ENCODE measurements at regions not wholly inside any gene's neighbourhood (a gene's known extent, or its start where the extent isn't known, plus 50 kb on each side); places are given as distances from the start of the nearest gene placed in this dataset.
A peak's percentile ranks its signal among the peaks of the same experiment; 100 is the strongest.
"Not testable (repeated sequence)": the region's sequence is repeated elsewhere in the genome, so short reads cannot be mapped to it uniquely, and the experiment has no call there.

DNA sequence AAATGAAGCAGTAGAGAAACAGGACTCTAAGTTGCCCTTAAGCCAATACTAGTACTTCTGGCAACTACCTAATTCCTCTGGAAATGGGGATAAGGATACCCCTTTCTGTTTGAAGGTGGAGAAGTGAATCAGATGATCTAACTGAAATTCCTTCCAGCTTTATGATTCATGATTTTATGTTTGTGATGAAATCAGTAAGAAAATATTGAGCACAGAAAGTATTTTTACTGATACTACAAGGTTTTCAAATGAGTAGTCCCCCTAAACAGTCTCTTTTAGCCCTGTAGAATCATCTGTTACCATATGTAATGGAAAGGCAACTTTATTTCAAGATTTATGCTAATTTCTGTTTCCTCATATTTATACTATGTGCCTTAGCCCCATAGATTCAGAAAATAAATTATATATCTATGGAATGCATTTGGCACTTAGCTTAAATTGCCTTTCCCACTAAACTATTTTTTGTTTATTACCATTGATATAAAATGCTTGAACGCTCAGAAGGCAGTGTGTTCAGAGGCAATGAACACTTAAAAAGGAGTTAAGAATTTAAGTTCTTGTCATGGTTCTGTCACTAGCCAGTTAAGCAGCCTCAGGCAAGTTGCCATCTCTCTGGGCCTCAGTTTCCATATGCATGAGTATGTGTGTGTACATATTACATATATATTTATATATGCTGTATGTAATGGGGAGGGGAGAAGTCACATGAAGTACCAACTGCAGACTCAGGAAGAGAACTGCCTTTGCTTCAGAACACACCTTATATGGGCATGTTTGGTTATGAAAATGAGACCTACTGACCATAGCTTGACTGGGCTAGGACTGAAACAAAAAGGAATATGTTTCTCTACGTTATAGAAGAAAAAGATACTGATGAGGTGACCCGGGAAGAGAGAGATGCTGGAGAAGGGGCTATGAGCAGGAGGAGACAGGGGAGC, 97.7 kb downstream of the CDC42EP3 start:
- no peak for DNase-seq

DNA sequence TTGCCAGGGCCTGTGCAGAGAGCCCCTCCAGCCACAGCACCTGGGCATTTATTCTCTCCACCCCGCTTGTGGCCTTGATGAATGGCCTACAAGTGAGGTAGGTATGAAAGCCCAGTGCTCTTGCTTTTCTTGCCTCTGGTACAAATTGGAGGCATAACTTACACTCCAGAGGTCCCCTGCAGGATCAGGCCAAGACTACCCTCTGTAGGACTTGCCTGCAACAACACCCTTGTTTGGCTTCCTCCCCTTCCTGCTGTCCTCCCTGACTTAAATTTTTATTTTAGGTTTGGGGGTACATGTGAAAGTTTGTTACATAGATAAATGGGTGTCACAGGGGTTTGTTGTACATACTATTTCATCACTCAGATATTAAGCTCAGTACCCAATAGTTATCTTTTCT, 95.7 kb downstream of the CDC42EP3 start:
- no peak for DNase-seq

- not testable (repeated sequence) for DNase-seq
Measured at GRCh38 chr2:37576194-37576593, 95.2 kb downstream of the CDC42EP3 start.

DNA sequence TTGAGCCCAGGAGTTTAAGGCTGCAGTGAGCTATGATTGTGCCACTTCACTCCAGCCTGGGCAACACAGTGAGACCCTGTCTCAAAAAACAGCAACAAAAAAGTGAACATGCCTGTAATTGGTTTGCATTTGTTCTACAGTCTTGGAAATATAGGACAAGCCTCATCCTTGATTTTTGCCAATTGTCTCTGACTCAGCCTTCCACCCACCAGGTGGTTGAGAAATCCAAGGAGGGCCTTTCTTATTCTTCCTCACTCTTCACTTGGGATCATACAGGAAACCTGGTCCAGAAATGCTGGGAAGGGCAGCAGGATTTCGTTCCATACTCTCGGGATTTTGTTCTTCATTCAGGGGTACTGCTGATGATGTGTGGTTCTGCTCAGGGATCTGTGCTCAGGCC, 94.6 kb downstream of the CDC42EP3 start:
- DNase-seq: no peak

DNA sequence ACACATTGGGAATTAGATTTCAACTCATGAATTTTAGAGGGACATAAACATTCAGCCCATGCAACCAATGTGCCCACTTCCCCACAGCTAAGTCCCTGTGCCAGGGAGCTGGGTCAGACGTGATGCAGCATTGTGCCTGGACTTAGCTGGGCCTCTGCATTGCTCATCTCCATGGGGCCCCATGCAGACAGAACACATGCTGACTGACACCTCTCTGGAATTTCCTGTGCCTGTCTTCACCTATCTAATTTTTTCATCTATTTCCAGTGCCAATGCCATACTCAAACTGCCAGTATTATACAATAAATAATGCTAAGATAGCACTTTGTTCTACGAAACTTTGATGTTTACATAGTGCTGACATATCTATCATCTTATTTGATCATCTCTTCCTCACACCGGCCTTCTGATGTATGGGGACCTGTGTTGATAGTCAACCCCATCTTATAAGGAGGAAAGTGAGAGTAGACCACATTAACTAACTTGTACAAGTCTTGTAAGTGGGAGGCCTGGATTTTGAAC, 92.2 kb downstream of the CDC42EP3 start:
- DNase-seq: no peak

DNA sequence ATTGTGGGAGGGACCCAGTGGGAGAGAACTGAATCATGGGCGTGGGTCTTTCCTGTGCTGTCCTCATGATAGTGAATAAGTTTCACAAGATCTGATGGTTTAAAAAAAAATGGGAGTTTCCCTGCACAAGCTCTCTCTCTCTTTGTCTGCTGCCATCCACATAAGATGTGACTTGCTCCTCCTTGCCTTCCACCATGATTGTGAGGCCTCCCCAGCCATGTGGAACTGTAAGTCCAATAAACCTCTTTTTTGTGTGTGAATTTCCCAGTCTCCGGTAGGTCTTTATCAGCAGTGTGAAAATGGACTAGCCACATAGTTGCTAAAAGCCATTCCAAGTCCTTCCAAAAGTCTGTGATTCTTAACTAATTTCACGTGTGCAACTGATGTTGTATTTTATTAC, 91.5 kb downstream of the CDC42EP3 start:
- not testable (repeated sequence) for DNase-seq

DNA sequence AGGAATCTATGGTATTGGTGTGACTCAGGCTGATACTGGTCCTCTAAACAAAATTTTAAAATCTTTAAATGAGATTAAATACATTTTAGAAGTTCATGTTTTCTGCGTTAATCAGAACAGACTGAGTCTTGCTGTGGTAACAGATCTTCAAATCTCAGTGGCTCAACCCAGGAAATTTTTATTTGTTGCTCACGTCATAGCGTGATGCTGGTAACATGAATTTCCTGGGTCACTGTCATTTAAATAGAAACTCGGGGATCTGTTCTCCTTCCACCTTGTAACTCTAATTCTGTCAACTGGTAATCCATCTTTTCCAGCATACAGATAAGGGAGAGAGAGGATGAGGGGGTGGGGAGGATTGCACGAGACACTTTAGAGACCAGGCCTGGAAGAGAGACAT, 90.0 kb downstream of the CDC42EP3 start:
- no peak for DNase-seq

DNA sequence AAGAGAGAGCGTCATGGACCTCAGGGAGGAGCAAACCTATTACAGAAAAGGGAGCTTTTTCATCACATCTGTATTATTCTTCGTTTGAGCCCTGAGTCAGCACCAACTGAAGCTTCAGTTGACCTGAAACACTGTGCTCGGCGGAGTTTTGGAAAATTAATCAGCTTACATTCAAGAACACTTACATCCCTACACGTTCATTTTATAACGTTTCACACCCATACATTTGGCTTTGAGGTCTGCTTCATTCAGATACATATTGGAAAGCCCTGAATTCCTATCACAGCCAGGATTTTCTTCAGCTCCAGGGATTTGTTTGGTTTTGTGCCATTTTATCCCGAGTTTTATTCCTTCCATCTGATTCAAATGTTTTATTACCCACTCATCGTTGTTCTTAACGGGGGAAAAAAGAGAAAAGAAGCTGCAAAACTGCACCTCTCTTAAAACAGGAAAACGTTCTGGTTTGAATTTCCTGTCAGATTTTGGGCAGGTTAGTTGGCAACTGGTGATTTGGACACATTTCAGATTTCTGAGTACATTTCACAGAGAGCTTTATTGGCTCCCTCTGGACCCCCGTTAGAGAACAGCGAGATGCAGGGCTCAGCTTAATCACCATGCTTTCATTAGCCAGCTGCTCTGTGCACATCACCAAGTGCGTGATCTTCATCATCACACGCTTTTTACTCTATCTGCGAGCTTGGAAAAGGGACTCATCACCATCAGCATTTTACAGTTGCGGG, 88.8 kb downstream of the CDC42EP3 start:
- DNase-seq: no peak

GRCh38 chr2:37583402-37583801, 88.0 kb downstream of the CDC42EP3 start:
- DNase-seq: no peak

- DNase-seq: no peak
Measured at GRCh38 chr2:37583867-37584266, 87.6 kb downstream of the CDC42EP3 start.

DNA sequence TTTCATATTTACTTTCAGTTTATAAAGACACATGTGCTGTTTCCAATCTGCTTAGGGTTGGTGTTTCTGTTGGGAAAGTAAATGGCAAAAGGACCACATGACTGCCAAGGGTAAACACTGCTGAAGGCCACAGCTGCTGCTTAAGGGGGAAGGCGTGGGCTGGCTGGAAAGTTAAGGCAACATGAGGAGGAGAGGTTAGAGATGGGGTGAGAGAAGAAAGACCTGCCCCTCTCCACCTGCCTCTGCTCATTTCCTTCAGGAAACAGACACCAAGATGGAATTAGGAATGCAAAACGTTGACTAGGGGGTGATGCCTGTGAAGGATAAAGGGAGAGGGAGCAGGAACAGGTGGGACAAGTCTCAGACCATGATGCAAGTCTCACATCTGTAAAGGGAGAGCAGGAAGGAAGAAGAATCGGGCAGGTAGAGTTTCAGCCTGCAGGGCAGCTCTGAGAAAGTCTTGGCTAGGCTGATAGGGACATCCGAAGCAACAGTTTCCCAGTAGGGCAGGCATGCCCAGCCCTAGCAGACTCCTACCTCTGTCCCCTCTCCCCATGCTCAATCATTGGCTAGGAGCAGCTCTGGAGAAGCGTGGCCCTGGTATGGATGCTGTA, 86.0 kb downstream of the CDC42EP3 start:
- peak; percentile 37 for DNase-seq

DNA sequence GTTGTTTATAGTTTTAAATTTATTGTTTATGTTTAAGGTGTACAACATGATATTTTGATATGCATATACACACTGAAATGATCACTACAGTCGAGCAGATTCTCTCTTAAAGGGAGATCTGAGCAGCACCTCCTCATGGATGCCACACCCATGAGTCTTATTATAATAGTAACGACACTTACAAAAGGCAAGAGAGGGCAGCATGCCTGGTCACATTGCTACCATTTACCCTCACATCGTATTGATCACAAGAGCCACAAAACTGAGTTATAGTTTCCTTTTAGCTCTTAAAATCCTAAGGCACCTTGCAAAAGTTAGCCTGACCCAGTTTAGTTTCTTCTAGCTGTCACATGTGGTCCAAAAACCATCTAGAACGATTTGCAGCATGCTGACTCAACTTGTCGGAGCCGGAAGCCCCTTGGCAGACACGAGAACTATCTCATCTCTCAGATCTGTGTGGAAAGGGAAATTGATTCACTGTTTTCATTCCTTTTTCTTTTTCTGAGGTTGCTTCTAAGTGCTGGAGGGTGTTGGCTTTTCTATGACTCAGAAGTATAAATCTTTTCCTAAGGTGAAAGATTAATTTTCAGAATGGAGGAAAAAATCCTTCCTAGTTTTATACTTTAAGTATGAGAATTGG, 85.3 kb downstream of the CDC42EP3 start:
- DNase-seq: no peak

DNA sequence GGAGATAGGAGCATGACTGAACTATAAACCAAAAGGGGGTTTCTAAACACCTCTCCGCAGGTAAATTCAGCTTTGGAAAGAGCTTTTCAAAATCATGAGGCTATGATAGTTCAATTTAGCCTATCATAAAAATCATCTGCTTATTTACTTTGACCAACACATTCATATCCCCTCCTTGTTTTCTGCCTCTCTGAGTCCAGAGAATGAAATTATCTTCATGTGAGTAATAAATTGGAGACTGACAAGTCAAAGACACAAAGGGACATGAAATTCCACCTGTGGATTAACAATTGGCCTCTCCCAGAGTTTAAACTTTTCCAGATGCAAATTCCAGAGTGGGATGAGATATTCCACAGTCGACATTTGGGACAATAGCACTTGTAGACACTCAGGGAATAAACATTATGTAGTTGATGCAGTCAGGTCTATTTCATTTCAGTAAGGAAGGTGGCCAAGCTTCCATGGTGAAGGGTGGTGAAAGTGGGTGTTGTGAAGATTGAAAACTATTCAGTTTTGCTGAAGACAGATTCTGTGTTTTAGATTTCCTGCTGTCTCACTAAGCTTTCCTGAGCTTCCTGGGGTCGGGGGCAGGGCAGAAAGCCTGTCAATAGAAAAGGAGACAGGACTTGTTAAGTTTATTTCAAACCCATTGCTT, 84.7 kb downstream of the CDC42EP3 start:
- DNase-seq: no peak

DNA sequence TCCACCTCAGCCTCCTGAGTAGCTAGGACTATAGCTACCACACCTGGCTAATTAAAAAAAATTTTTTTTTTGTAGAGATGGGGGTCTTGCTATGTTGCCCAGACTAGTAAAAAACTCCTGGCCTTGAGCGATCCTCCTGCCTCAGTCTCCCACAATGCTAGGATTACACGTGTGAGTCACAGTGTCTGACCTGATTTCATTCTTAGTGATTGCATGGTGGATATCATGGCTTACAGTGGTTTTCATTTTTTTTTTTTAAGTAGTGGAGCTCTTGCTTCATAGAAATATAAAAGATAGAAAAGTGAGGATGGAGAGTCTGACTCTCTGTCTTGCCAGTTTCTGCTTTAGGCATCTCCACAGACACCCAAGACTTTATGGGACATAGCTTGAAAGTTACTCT, 83.6 kb downstream of the CDC42EP3 start:
- DNase-seq: no peak

DNA sequence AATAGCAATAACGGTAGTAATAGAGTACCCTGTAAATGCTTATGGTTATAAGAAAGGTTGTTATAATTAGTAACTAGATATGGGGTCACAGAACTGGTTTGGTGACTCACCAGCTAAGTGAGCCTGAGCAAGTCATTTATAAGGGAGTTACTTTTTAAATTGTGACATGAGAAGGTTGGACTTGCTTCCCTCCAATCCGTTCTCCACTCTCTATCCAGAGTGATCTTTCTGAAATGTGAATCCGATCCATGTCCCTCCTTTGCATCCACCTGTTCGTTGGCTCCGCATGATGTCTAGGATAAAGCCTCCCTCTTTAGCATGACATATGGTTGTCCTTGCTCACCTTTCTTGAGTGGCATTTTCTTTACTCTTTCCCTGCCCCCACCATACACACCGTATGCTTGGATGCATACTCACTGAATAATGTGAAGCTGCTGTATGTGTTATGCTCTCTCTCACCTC, 83.1 kb downstream of the CDC42EP3 start:
- DNase-seq: no peak

DNA sequence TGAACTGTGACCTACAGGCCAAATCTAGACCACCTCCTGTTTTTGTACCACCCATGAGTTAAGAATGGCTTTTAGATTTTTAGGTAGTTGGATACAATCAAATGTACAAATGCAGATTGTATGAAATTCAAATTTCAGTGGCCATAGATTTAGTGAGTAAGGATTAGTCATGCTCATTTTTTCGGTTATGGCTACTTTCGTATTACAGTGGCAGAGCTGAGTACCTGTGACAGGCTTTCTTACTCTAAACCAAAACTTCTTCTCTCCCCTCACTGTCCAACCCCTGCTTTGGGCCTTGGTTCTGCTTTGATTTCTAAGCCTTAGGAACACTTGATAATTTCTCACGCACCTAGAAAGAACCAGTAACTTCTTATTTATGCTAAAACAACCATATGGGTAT, 82.1 kb downstream of the CDC42EP3 start:
- DNase-seq: no peak

- DNase-seq: no peak
Measured at GRCh38 chr2:37590119-37590571, 81.3 kb downstream of the CDC42EP3 start.
